Left cardiac atrium (tissue), 4 donors: ENCODE measurements at regions not wholly inside any gene's neighbourhood (a gene's known extent, or its start where the extent isn't known, plus 50 kb on each side); places are given as distances from the start of the nearest gene placed in this dataset.

Experiments
- ATAC-seq, 2 donors: fragments of 200-7000 bp; cut with Tn5 transposase; one replicate each; pipeline ENCODE4 v1.9.1; 2020; ENCODE audit warnings: mild to moderate bottlenecking in 2 of 2, moderate library complexity in 2 of 2
- DNase-seq: peaks from one replicate; pipeline ENCODE4 v3.0.0-alpha.2; 2020
- intact Hi-C, 2 donors: fragments of 100-400 bp; cut with DNase I; formaldehyde crosslinking; loops; one replicate each; pipeline versions ENCODE4 v1.14.1 to v1.15.1; 2022 to 2023
- donor health status: DM: no; HTN: yes; CAD: no.
- donor health status: DM: no; HTN: yes; CAD: no; lungs with severe emphysema.
- donor health status: DM: yes; HTN: yes; CAD: no.
- donor health status: Dilated cardiomyopathy.

GRCh38 chr15:96502196-96502595 lies 171.7 kb downstream of the NR2F2 start:
- ATAC-seq (no peak), DNase-seq (no peak)
- intact Hi-C loops = no loop called here

- intact Hi-C loops = no loop called here
- DNase-seq (no peak), ATAC-seq (no peak)
These were observed 172.8 kb downstream of the NR2F2 start for GRCh38 chr15:96503276-96503675.

GRCh38 chr15:96504371-96504770 lies 173.9 kb downstream of the NR2F2 start:
- ATAC-seq = no peak
- intact Hi-C loops = no loop called here

GRCh38 chr15:96505014-96505413 lies 174.5 kb downstream of the NR2F2 start:
- no peak for DNase-seq
- intact Hi-C loops = no loop called here
- no peak for ATAC-seq

More at GRCh38 chr15:96504371-96504770, 173.9 kb downstream of the NR2F2 start:
- DNase-seq = no peak

- DNase-seq (no peak), ATAC-seq (no peak)
- intact Hi-C loops = no loop called here
These were observed 184.2 kb downstream of the NR2F2 start for GRCh38 chr15:96514607-96515285.

- intact Hi-C loops = no loop called here
- DNase-seq = no peak
- no peak for ATAC-seq
These were observed 184.9 kb downstream of the NR2F2 start for GRCh38 chr15:96515371-96515770.

- no peak for DNase-seq
- ATAC-seq = no peak
- intact Hi-C loops = no loop called here
These were observed 190.9 kb downstream of the NR2F2 start for GRCh38 chr15:96521386-96521785.

GRCh38 chr15:96524676-96525417 lies 194.3 kb downstream of the NR2F2 start:
- DNase-seq = no peak
- ATAC-seq = no peak
- intact Hi-C loops = no loop called here

GRCh38 chr15:96535148-96535547 lies 204.6 kb downstream of the NR2F2 start:
- intact Hi-C loops = no loop called here
- DNase-seq = no peak

GRCh38 chr15:96538491-96538890 lies 208.0 kb downstream of the NR2F2 start:
- intact Hi-C loops = no loop called here
- DNase-seq (no peak), ATAC-seq (no peak)

More at GRCh38 chr15:96535148-96535547, 204.6 kb downstream of the NR2F2 start:
- ATAC-seq = no peak

- DNase-seq (no peak), ATAC-seq (no peak)
- intact Hi-C loops = no loop called here
These were observed 209.8 kb downstream of the NR2F2 start for GRCh38 chr15:96540283-96540682.

- intact Hi-C loops = no loop called here
- DNase-seq (no peak), ATAC-seq (no peak)
These were observed 211.8 kb downstream of the NR2F2 start for GRCh38 chr15:96542130-96542770.

- ATAC-seq (no peak), DNase-seq (no peak)
- intact Hi-C loops = no loop called here
These were observed 213.8 kb downstream of the NR2F2 start for GRCh38 chr15:96544162-96544756.

- intact Hi-C loops = no loop called here
- ATAC-seq (no peak), DNase-seq (no peak)
These were observed 218.6 kb downstream of the NR2F2 start for GRCh38 chr15:96549136-96549535.

- intact Hi-C loops = no loop called here
- no peak for DNase-seq
- no peak for ATAC-seq
These were observed 220.7 kb downstream of the NR2F2 start for GRCh38 chr15:96551196-96551595.

GRCh38 chr15:96551722-96552121 lies 221.2 kb downstream of the NR2F2 start:
- intact Hi-C loops = no loop called here
- ATAC-seq = no peak
- DNase-seq = no peak

- intact Hi-C loops = no loop called here
- no peak for ATAC-seq
- DNase-seq = no peak
These were observed 222.5 kb downstream of the NR2F2 start for GRCh38 chr15:96553006-96553405.

- intact Hi-C loops = no loop called here
- peak; percentile 61 to 68 for ATAC-seq
- no peak for DNase-seq
These were observed 223.0 kb downstream of the NR2F2 start for GRCh38 chr15:96553451-96553850.

GRCh38 chr15:96553931-96554330 lies 223.4 kb downstream of the NR2F2 start:
- DNase-seq (no peak), ATAC-seq (no peak)
- intact Hi-C loops = no loop called here

- ATAC-seq = no peak
- intact Hi-C loops = no loop called here
- no peak for DNase-seq
These were observed 224.0 kb downstream of the NR2F2 start for GRCh38 chr15:96554541-96554940.
